SK-N-SH treated with all-trans-retinoic acid at 6 μM for 48 hours (cell line): ENCODE measurements at regions not wholly inside any gene's neighbourhood (a gene's known extent, or its start where the extent isn't known, plus 50 kb on each side); places are given as distances from the start of the nearest gene placed in this dataset.

Source experiments
- ATAC-seq: fragments of 200-7000 bp; cut with Tn5 transposase; 3 replicates; pipeline ENCODE4 v1.9.1; 2020; ENCODE audit warnings: mild to moderate bottlenecking, moderate library complexity
- ARNTL ChIP-seq: fragments of 450-650 bp; formaldehyde crosslinking; IDR thresholded peaks from 2 replicates; pipeline ENCODE4 v1.5.0; 2020; ENCODE audit warnings: low read depth, mild to moderate bottlenecking, moderate library complexity, borderline replicate concordance
- BACH2 ChIP-seq: fragments of 250-450 bp; sonication (Bioruptor Pico); IDR thresholded peaks from 2 replicates; pipeline ENCODE4 v1.9.0; 2021; ENCODE audit warnings: mild to moderate bottlenecking, borderline replicate concordance
- CREB5 ChIP-seq: fragments of 250-450 bp; sonication (Bioruptor Pico); IDR thresholded peaks from 2 replicates; pipeline ENCODE4 v1.5.1; 2020; ENCODE audit warnings: low read depth, mild to moderate bottlenecking, moderate library complexity
- CSDC2 ChIP-seq: fragments of 250-450 bp; sonication (Bioruptor Pico); IDR thresholded peaks from 2 replicates; pipeline ENCODE4 v1.5.0; 2020; ENCODE audit warnings: mild to moderate bottlenecking, moderate library complexity
- CSRNP3 ChIP-seq: fragments of 250-450 bp; sonication (Bioruptor Pico); IDR thresholded peaks from 2 replicates; pipeline ENCODE4 v1.5.1; 2021; ENCODE audit warnings: mild to moderate bottlenecking, moderate library complexity
- GLIS3 ChIP-seq: fragments of 250-450 bp; sonication (Bioruptor Pico); IDR thresholded peaks from 2 replicates; pipeline ENCODE4 v1.5.0; 2020; ENCODE audit warnings: mild to moderate bottlenecking, moderate library complexity
- ISL1 ChIP-seq: fragments of 250-450 bp; sonication (Bioruptor Pico); IDR thresholded peaks from 2 replicates; pipeline ENCODE4 v2.1.2; 2022; ENCODE audit warnings: mild to moderate bottlenecking, moderate library complexity
- OSR1 ChIP-seq: fragments of 250-450 bp; sonication (Bioruptor Pico); IDR thresholded peaks from 2 replicates; pipeline ENCODE4 v1.8.0; 2022; ENCODE audit warnings: moderate library complexity, mild to moderate bottlenecking, inconsistent platforms
- PATZ1 ChIP-seq: fragments of 250-450 bp; sonication (Bioruptor Pico); IDR thresholded peaks from 2 replicates; pipeline ENCODE4 v1.8.0; 2020; ENCODE audit warnings: mild to moderate bottlenecking, moderate library complexity, borderline replicate concordance
- POU6F1 ChIP-seq: fragments of 250-450 bp; sonication (Bioruptor Pico); IDR thresholded peaks from 2 replicates; pipeline ENCODE4 v1.8.0; 2021; ENCODE audit warnings: low read depth, mild to moderate bottlenecking, moderate library complexity, borderline replicate concordance
- PPARA ChIP-seq: fragments of 250-450 bp; sonication (Bioruptor Pico); IDR thresholded peaks from 2 replicates; pipeline ENCODE4 v1.5.0; 2020; ENCODE audit warnings: mild to moderate bottlenecking, borderline replicate concordance
- RARB ChIP-seq: fragments of 250-450 bp; sonication (Bioruptor Pico); IDR thresholded peaks from 2 replicates; pipeline ENCODE4 v1.8.0; 2021; ENCODE audit warnings: mild to moderate bottlenecking, moderate library complexity
- SNAI2 ChIP-seq: fragments of 250-450 bp; sonication (Bioruptor Pico); IDR thresholded peaks from 2 replicates; pipeline ENCODE4 v1.5.0; 2020; ENCODE audit warnings: mild to moderate bottlenecking, moderate library complexity
- TCF4 ChIP-seq: fragments of 250-450 bp; sonication (Bioruptor Pico); IDR thresholded peaks from 2 replicates; pipeline ENCODE4 v1.8.0; 2021; ENCODE audit warnings: mild to moderate bottlenecking, moderate library complexity, borderline replicate concordance
- TOX ChIP-seq: fragments of 250-450 bp; sonication (Bioruptor Pico); IDR thresholded peaks from 2 replicates; pipeline ENCODE4 v1.8.0; 2021; ENCODE audit warnings: mild to moderate bottlenecking, moderate library complexity, borderline replicate concordance
- TSHZ2 ChIP-seq: fragments of 250-450 bp; sonication (Bioruptor Pico); IDR thresholded peaks from 2 replicates; pipeline ENCODE4 v1.5.0; 2020; ENCODE audit warnings: mild to moderate bottlenecking, moderate library complexity
- ZFP3 ChIP-seq: fragments of 250-450 bp; sonication (Bioruptor Pico); IDR thresholded peaks from 2 replicates; pipeline ENCODE4 v1.5.0; 2020; ENCODE audit warnings: mild to moderate bottlenecking, moderate library complexity
- ZFP30 ChIP-seq: fragments of 450-650 bp; formaldehyde crosslinking; IDR thresholded peaks from 2 replicates; pipeline ENCODE4 v1.5.0; 2022; ENCODE audit warnings: mild to moderate bottlenecking, moderate library complexity
- ZNF70 ChIP-seq: fragments of 450-650 bp; formaldehyde crosslinking; IDR thresholded peaks from 2 replicates; pipeline ENCODE4 v1.5.0; 2020; ENCODE audit warnings: mild to moderate bottlenecking, moderate library complexity
- ZNF8 ChIP-seq: fragments of 450-650 bp; formaldehyde crosslinking; IDR thresholded peaks from 2 replicates; pipeline ENCODE4 v1.5.0; 2020; ENCODE audit warnings: mild to moderate bottlenecking, moderate library complexity

DNA sequence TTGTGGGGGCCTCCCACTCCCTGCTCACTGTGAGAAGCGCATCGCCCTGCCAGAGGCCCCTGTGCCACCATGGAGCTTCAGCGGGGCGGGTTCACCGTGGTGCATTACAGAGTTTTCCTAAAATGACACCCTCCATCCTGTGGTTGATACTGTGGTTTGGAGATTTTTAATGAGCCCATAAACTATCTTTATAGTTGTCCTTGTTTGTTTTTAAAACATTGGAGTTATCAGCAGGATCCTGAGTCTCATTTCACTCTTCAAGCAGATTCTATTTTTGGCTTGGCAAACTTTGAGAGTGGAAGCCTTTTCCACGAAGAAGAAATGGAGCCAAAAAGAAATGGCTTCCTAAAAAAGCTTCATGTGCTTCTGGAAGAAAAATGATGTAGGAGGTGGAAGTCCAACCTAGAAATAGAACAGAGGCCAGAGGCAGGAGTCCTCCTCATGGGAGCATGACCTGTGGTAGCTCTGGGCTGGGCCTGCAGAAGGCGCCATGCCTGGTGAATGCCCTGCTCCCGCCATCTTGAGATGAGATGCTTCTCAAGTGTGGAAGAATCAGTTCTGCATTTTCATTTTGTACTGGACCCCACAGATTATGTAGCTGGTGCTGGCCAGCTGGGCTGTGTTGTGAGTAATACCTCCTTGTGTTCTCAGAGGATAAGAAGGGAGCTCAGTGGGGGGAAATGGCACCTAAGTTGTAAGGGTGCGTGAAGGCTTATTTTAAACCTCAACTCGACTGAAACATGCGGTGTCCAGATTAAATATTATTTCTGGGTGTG lies 79.0 kb upstream of the RAI14 start:
- no peak for ATAC-seq
- no peak for TF ChIP-seq ARNTL (CRISPR knock-in tag)
- no peak for TF ChIP-seq ZFP3 (CRISPR knock-in tag)
- TF ChIP-seq ZFP30 (CRISPR knock-in tag), result no peak
- no peak for TF ChIP-seq PATZ1
- TF ChIP-seq ZNF70 (CRISPR knock-in tag), result no peak
- no peak for TF ChIP-seq RARB (CRISPR knock-in tag)
- no peak for TF ChIP-seq CREB5
- no peak for TF ChIP-seq SNAI2 (CRISPR knock-in tag)
- no peak for TF ChIP-seq ZNF8 (CRISPR knock-in tag)
- no peak for TF ChIP-seq OSR1 (CRISPR knock-in tag)
- TF ChIP-seq BACH2 (CRISPR knock-in tag), result no peak
- TF ChIP-seq CSDC2 (CRISPR knock-in tag), result no peak
- no peak for TF ChIP-seq CSRNP3 (CRISPR knock-in tag)
- no peak for TF ChIP-seq TCF4 (CRISPR knock-in tag)
- TF ChIP-seq PPARA (CRISPR knock-in tag), result no peak
- TF ChIP-seq, all 23 proteins: peak for 0

GRCh38 chr5:34578962-34579361 lies 77.2 kb upstream of the RAI14 start:
- TF ChIP-seq SNAI2 (CRISPR knock-in tag) (no peak), CSDC2 (CRISPR knock-in tag) (no peak), TSHZ2 (CRISPR knock-in tag) (no peak), TCF4 (CRISPR knock-in tag) (no peak), ZFP30 (CRISPR knock-in tag) (no peak), CSRNP3 (CRISPR knock-in tag) (no peak), ZNF70 (CRISPR knock-in tag) (no peak)
- ATAC-seq, result no peak

- TF ChIP-seq ZFP30 (CRISPR knock-in tag), result no peak
- no peak for TF ChIP-seq ISL1 (CRISPR knock-in tag)
- TF ChIP-seq CSRNP3 (CRISPR knock-in tag), result no peak
- TF ChIP-seq ARNTL (CRISPR knock-in tag), result no peak
- TF ChIP-seq SNAI2 (CRISPR knock-in tag), result no peak
- TF ChIP-seq POU6F1 (CRISPR knock-in tag), result no peak
- TF ChIP-seq TOX (CRISPR knock-in tag), result no peak
- no peak for TF ChIP-seq ZNF8 (CRISPR knock-in tag)
- no peak for TF ChIP-seq GLIS3 (CRISPR knock-in tag)
- ATAC-seq, result no peak
Measured at GRCh38 chr5:34580983-34581382, 75.1 kb upstream of the RAI14 start.
